ENCODE measurements at regions not wholly inside any gene's neighbourhood (a gene's known extent, or its start where the extent isn't known, plus 50 kb on each side); places are given as distances from the start of the nearest gene placed in this dataset.

GRCh38 chr10:21278491-21279216 is 246.8 kb downstream of the SKIDA1 start:
- H3K4me3 ChIP-seq, result no peak overlapping the region
- peak overlapping the region in 1 of 21 experiments; percentile 27 for H3K27ac ChIP-seq

GRCh38 chr10:21273400-21273968 is 252.0 kb downstream of the SKIDA1 start:
- Histone ChIP-seq H3K27ac (no peak overlapping the region), H3K4me3 (no peak overlapping the region)

- no peak overlapping the region for H3K4me3 ChIP-seq
- no peak overlapping the region for H3K27ac ChIP-seq
Observed at GRCh38 chr10:21272643-21273399, 252.7 kb downstream of the SKIDA1 start.

GRCh38 chr10:21270976-21271375 is 254.5 kb downstream of the SKIDA1 start:
- H3K27ac ChIP-seq, result no peak overlapping the region
- H3K4me3 ChIP-seq, result no peak overlapping the region

GRCh38 chr10:21269289-21269688 is 256.2 kb downstream of the SKIDA1 start:
- H3K27ac ChIP-seq, result no peak overlapping the region
- H3K4me3 ChIP-seq, result no peak overlapping the region

GRCh38 chr10:21265622-21266021 is 259.9 kb downstream of the SKIDA1 start:
- H3K4me3 ChIP-seq, result no peak overlapping the region
- H3K27ac ChIP-seq, result no peak overlapping the region

GRCh38 chr10:21264271-21264670 is 261.2 kb downstream of the SKIDA1 start:
- no peak overlapping the region for H3K4me3 ChIP-seq
- H3K27ac ChIP-seq, result peak overlapping the region in 2 of 21 experiments; percentile 18 to 44

- H3K4me3 ChIP-seq, result no peak overlapping the region
- H3K27ac ChIP-seq, result peak overlapping the region in 2 of 21 experiments; percentile 18 to 44
Observed at GRCh38 chr10:21263839-21264238, 261.6 kb downstream of the SKIDA1 start.

- H3K27ac ChIP-seq, result no peak overlapping the region
Observed at GRCh38 chr10:21263263-21263803, 262.1 kb downstream of the SKIDA1 start.

GRCh38 chr10:21261842-21262294 is 263.6 kb downstream of the SKIDA1 start:
- H3K4me3 ChIP-seq, result no peak overlapping the region
- H3K27ac ChIP-seq, result no peak overlapping the region

More at GRCh38 chr10:21263263-21263803, 262.1 kb downstream of the SKIDA1 start:
- H3K4me3 ChIP-seq, result no peak overlapping the region

- Histone ChIP-seq H3K4me3 (no peak overlapping the region), H3K27ac (peak overlapping the region in 4 of 21 experiments; percentile 5 to 54 (median 18))
Observed at GRCh38 chr10:21260506-21261149, 264.9 kb downstream of the SKIDA1 start.

GRCh38 chr10:21260066-21260465 is 265.4 kb downstream of the SKIDA1 start:
- H3K27ac ChIP-seq, result peak overlapping the region in 4 of 21 experiments; percentile 5 to 61 (median 42)
- H3K4me3 ChIP-seq, result no peak overlapping the region

- no peak overlapping the region for H3K27ac ChIP-seq
- no peak overlapping the region for H3K4me3 ChIP-seq
Observed at GRCh38 chr10:21257919-21258318, 267.6 kb downstream of the SKIDA1 start.

GRCh38 chr10:21257191-21257590 is 268.3 kb downstream of the SKIDA1 start:
- Histone ChIP-seq H3K4me3 (no peak overlapping the region), H3K27ac (no peak overlapping the region)

- no peak overlapping the region for H3K27ac ChIP-seq
- no peak overlapping the region for H3K4me3 ChIP-seq
Observed at GRCh38 chr10:21249435-21249834, 276.0 kb downstream of the SKIDA1 start.

GRCh38 chr10:21247592-21247991 is 277.9 kb downstream of the SKIDA1 start:
- Histone ChIP-seq H3K27ac (no peak overlapping the region), H3K4me3 (no peak overlapping the region)

- Histone ChIP-seq H3K4me3 (no peak overlapping the region), H3K27ac (no peak overlapping the region)
Observed at GRCh38 chr10:21246178-21246577, 279.3 kb downstream of the SKIDA1 start.

GRCh38 chr10:21243748-21244257 is 281.7 kb downstream of the SKIDA1 start:
- H3K27ac ChIP-seq, result no peak overlapping the region
- no peak overlapping the region for H3K4me3 ChIP-seq

- Histone ChIP-seq H3K4me3 (no peak overlapping the region), H3K27ac (no peak overlapping the region)
Observed at GRCh38 chr10:21242915-21243314, 282.6 kb downstream of the SKIDA1 start.

GRCh38 chr10:21238717-21239116 is 286.8 kb downstream of the SKIDA1 start:
- Histone ChIP-seq H3K4me3 (no peak overlapping the region), H3K27ac (no peak overlapping the region)

Data from skin epidermis (tissue), 12 donors.